A549 (cell line): ENCODE measurements at regions not wholly inside any gene's neighbourhood (a gene's known extent, or its start where the extent isn't known, plus 50 kb on each side); places are given as distances from the start of the nearest gene placed in this dataset.
A peak's percentile ranks its signal among the peaks of the same experiment; 100 is the strongest.

Experiments used
- ATAC-seq, 2 experiments: fragments of 200-7000 bp in 1 of 2; fragments of >200 bp in 1 of 2; cut with Nextera tagmentation in 1 of 2; cut with Tn5 transposase in 1 of 2; 3 replicates each; pipeline versions ENCODE4 v1.8.0 to v1.9.1; 2018 to 2020; ENCODE audit warnings: mild to moderate bottlenecking in 1 of 2, moderate library complexity in 1 of 2
- CTCF ChIA-PET: fragments of 300-600 bp; sonication (Branson Sonifier 250); formaldehyde crosslinking; extraction: SDS; loops from one replicate; lab custom pipeline; 2021; ENCODE audit warnings: antibody characterized with exemption, inconsistent platforms; lab: Yijun Ruan, JAX
- POLR2A ChIA-PET: fragments of 350-600 bp; formaldehyde crosslinking; extraction: SDS; loops from one replicate; lab custom pipeline; 2021; ENCODE audit warnings: antibody characterized with exemption, inconsistent platforms; lab: Yijun Ruan, JAX
- DNase-seq, 2 experiments: peaks; one replicate each; pipeline versions ENCODE4 v3.0.0 to v3.0.0-alpha.2; 2011 to 2016; ENCODE audit warnings: low read depth in 1 of 2, low spot score in 1 of 2
- FAIRE-seq: peaks from 2 replicates; lab custom pipeline; 2011; peaks lifted over from hg19 to GRCh38; lab: Jason Lieb, UNC
- H3K27ac ChIP-seq, 2 experiments: fragments of >200 bp; sonication (Bioruptor Twin); formaldehyde crosslinking; 3 replicates each; pipeline ENCODE4 v1.5.1; 2016 to 2017
- H3K4me1 ChIP-seq: fragments of >200 bp; sonication (Bioruptor Twin); formaldehyde crosslinking; 3 replicates; pipeline ENCODE4 v1.6.1; 2016
- H3K4me2 ChIP-seq: fragments of >200 bp; sonication (Bioruptor Twin); formaldehyde crosslinking; 3 replicates; pipeline ENCODE4 v1.6.1; 2016
- H3K4me3 ChIP-seq: fragments of >200 bp; sonication (Bioruptor Twin); formaldehyde crosslinking; 3 replicates; pipeline ENCODE4 v1.5.1; 2016
- H3K9me3 ChIP-seq: fragments of >200 bp; sonication (Bioruptor Twin); formaldehyde crosslinking; 3 replicates; pipeline ENCODE4 v1.6.1; 2016
- CBX8 ChIP-seq: fragments of 200-600 bp; sonication (generic); IDR thresholded peaks from 2 replicates; pipeline ENCODE4 v1.6.1; 2016
- CHD2 ChIP-seq: fragments of 150-350 bp; IDR thresholded peaks from 2 replicates; pipeline ENCODE4 v1.6.1; 2014; ENCODE audit warnings: low read length; ENCODE audit not compliant: partially characterized antibody
- EP300 ChIP-seq, 2 experiments: fragments of >200 bp; sonication (Bioruptor Twin); formaldehyde crosslinking; IDR thresholded peaks; 2 replicates in 1 of 2; 3 replicates in 1 of 2; pipeline ENCODE4 v1.6.1; 2016 to 2017
- ESRRA ChIP-seq: fragments of 150-350 bp; IDR thresholded peaks from 2 replicates; pipeline ENCODE4 v1.6.1; 2014; ENCODE audit warnings: mild to moderate bottlenecking, low read length, borderline replicate concordance
- FOSL2 ChIP-seq, 2 experiments: fragments of 450-650 bp in 1 of 2; fragments of >200 bp in 1 of 2; sonication (Bioruptor Twin) in 1 of 2; formaldehyde crosslinking; IDR thresholded peaks; 2 replicates each; pipeline versions ENCODE4 v1.5.0 to v1.6.1; 2016 to 2020; ENCODE audit warnings: mild to moderate bottlenecking in 1 of 2, moderate library complexity in 1 of 2
- FOXS1 ChIP-seq: fragments of 250-450 bp; sonication (Bioruptor Pico); IDR thresholded peaks from 2 replicates; pipeline ENCODE4 v1.5.0; 2020; ENCODE audit warnings: mild to moderate bottlenecking, moderate library complexity
- GATA3 ChIP-seq: IDR thresholded peaks from 2 replicates; pipeline ENCODE4 v1.6.1; 2012; ENCODE audit warnings: borderline replicate concordance
- HEYL ChIP-seq: fragments of 250-450 bp; sonication (Bioruptor Pico); IDR thresholded peaks from 2 replicates; pipeline ENCODE4 v1.8.0; 2021; ENCODE audit warnings: mild to moderate bottlenecking, moderate library complexity
- HOXA7 ChIP-seq: fragments of 250-450 bp; sonication (Bioruptor Pico); IDR thresholded peaks from 2 replicates; pipeline ENCODE4 v1.5.0; 2020; ENCODE audit warnings: mild to moderate bottlenecking, moderate library complexity
- JUN ChIP-seq, 2 experiments: fragments of >200 bp; sonication (Bioruptor Twin); formaldehyde crosslinking; IDR thresholded peaks; 2 replicates in 1 of 2; 3 replicates in 1 of 2; pipeline ENCODE4 v1.6.1; 2016 to 2017
- JUNB ChIP-seq: fragments of >200 bp; sonication (Bioruptor Twin); formaldehyde crosslinking; IDR thresholded peaks from 2 replicates; pipeline ENCODE4 v1.6.1; 2016
- MAZ ChIP-seq: fragments of 150-350 bp; IDR thresholded peaks from 2 replicates; pipeline ENCODE4 v1.6.1; 2014; ENCODE audit warnings: antibody characterized with exemption, low read depth, low read length, borderline replicate concordance
- MYC ChIP-seq: IDR thresholded peaks from 2 replicates; pipeline ENCODE4 v1.6.1; 2012; ENCODE audit warnings: mild to moderate bottlenecking, inconsistent platforms, low read length, improper control_type of control experiment, borderline replicate concordance
- NFE2L2 ChIP-seq: fragments of 150-350 bp; conservative IDR thresholded peaks from 2 replicates; pipeline ENCODE4 v1.6.1; 2014; ENCODE audit warnings: low read length
- NR3C1 ChIP-seq: fragments of >200 bp; sonication (Bioruptor Twin); formaldehyde crosslinking; IDR thresholded peaks from 3 replicates; pipeline ENCODE4 v1.6.1; 2017
- PHF8 ChIP-seq: fragments of 200-600 bp; sonication (generic); IDR thresholded peaks from 2 replicates; pipeline ENCODE4 v1.6.1; 2016; ENCODE audit warnings: low read depth, mild to moderate bottlenecking, antibody characterized with exemption, moderate library complexity, borderline replicate concordance
- POLR2A ChIP-seq: IDR thresholded peaks from 2 replicates; pipeline ENCODE4 v1.6.1; 2012; ENCODE audit warnings: mild to moderate bottlenecking, low read length
- RARB ChIP-seq: fragments of 250-450 bp; sonication (Bioruptor Pico); IDR thresholded peaks from 2 replicates; pipeline ENCODE4 v1.8.0; 2021; ENCODE audit warnings: mild to moderate bottlenecking, moderate library complexity
- RCOR1 ChIP-seq: fragments of 150-350 bp; IDR thresholded peaks from 2 replicates; pipeline ENCODE4 v1.6.1; 2014; ENCODE audit warnings: antibody characterized with exemption, low read length, low read depth
- SREBF2 ChIP-seq: fragments of 450-650 bp; IDR thresholded peaks from 2 replicates; pipeline ENCODE4 v1.6.1; 2014; ENCODE audit warnings: mild to moderate bottlenecking, moderate library complexity
- TFCP2L1 ChIP-seq: fragments of 250-450 bp; sonication (Bioruptor Pico); IDR thresholded peaks from 2 replicates; pipeline ENCODE4 v1.5.0; 2021; ENCODE audit warnings: mild to moderate bottlenecking
- TP53 ChIP-seq: fragments of 250-450 bp; sonication (Bioruptor Pico); IDR thresholded peaks from 2 replicates; pipeline ENCODE4 v1.5.0; 2021; ENCODE audit warnings: mild to moderate bottlenecking, moderate library complexity
- WGBS: methylation state at CpG from one replicate; pipeline ENCODE4 v1.1.6; 2017; ENCODE audit errors: missing lambda C conversion rate; 5-methylcytosine and 5-hydroxymethylcytosine counted together
- TF ChIP-seq, protein P1 (sequence below): fragments of 250-450 bp; sonication (Bioruptor Pico); IDR thresholded peaks from 2 replicates; pipeline ENCODE4 v1.5.0; 2020; ENCODE audit warnings: low read depth, mild to moderate bottlenecking, moderate library complexity
- TF ChIP-seq, protein P2 (sequence below): fragments of >200 bp; sonication (Bioruptor Twin); formaldehyde crosslinking; IDR thresholded peaks from 3 replicates; pipeline ENCODE4 v1.6.1; 2016
- TF ChIP-seq, protein P3 (sequence below): IDR thresholded peaks from 2 replicates; pipeline ENCODE4 v1.6.1; 2012; ENCODE audit warnings: low read depth, borderline replicate concordance

DNA sequence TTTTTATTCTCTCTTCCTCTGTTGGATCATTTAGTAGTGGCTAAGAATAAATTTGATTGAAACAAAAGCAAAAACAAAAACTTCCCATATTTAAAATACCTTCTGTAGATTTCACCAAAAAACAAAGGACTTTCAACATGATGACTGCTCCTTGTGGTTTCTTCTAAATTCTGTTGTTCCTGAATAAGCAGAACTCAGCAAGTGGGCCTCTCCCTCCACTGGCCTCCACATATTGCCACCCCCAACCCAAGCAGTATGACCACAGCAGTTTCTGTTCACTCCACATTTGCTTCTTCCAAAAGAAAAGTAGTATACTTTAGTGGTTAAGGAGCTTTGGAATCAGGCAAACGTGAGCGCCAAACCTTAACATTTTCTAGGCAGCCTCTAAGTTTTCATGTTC, 114.7 kb downstream of the COX18 start:
- no peaks in the 10 kb centered on the region for H3K9me3 ChIP-seq
- H3K4me1 ChIP-seq, result peaks cover 14% of the 10 kb centered on the region; the same call in 1 of the 3 replicates
- WGBS, result 75% methylated on average over 2 of the region's 2 CpGs
- ATAC-seq (no peak), FAIRE-seq (no peak), DNase-seq (no peak)
- H3K4me2 ChIP-seq, result no peak overlapping the region
- CTCF ChIA-PET, result no interaction called here
- POLR2A ChIA-PET, result no interaction called here
- H3K27ac ChIP-seq, result no peak overlapping the region
- no peak overlapping the region for H3K4me3 ChIP-seq
- TF ChIP-seq CHD2 (no peak), SREBF2 (no peak), POLR2A (no peak), FOXS1 (no peak), RCOR1 (no peak)
- TF ChIP-seq, protein P1, sequence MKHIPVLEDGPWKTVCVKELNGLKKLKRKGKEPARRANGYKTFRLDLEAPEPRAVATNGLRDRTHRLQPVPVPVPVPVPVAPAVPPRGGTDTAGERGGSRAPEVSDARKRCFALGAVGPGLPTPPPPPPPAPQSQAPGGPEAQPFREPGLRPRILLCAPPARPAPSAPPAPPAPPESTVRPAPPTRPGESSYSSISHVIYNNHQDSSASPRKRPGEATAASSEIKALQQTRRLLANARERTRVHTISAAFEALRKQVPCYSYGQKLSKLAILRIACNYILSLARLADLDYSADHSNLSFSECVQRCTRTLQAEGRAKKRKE (CRISPR knock-in tag), result no peak

DNA sequence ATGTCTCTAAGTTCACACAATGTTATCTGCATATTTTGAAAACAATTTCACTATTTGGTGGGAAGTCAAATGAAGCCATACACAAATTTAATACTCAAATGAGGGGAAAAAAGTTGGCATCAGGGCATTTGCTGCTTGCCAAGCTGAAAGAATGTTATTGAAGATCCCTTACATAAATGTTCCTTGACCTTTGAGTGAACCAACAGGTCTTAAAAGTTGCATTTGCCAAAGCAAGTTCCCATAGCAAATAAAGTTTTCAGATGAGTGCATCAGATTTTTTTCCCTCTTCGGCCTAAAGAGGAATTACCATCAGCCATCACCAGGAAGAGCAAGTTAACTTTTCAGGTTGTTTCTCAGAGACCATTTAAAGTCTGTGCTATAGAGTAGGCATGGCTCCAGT, 115.9 kb downstream of the COX18 start:
- Histone ChIP-seq H3K4me1 (peaks cover 14% of the 10 kb centered on the region; the same call in 1 of the 3 replicates), H3K4me2 (no peak overlapping the region), H3K27ac (no peak overlapping the region), H3K9me3 (no peaks in the 10 kb centered on the region), H3K4me3 (no peak overlapping the region)
- ChIA-PET POLR2A (no interaction called here), CTCF (no interaction called here)
- ATAC-seq (no peak), FAIRE-seq (no peak), DNase-seq (no peak)
- 57% methylated on average over 1 of the region's 1 CpG for WGBS
- TF ChIP-seq MYC (no peak), RARB (CRISPR knock-in tag) (no peak), JUN (IDR thresholded peaks at IDR 0.05) (no peak), RCOR1 (no peak)

DNA sequence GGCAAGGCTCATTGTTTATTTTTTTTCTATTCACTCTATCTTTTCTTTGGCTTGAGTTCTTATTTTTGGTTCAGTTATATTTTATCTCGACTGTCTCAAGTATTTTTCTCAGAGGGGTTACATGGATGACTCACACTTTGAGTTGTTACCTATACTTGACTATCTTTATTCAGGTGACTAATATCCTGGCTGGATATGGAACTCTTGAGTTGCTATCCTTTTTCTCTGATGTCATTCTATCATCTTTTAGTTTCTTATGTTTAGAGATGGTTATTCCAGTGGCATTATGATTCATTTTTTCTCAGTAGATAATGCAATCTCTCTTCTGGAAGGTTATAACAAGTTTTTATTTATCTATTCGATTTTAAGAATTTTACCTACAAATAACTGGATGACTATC, 117.9 kb downstream of the COX18 start:
- no peak overlapping the region for H3K27ac ChIP-seq
- peaks cover 14% of the 10 kb centered on the region; the same call in 1 of the 3 replicates for H3K4me1 ChIP-seq
- TF ChIP-seq CBX8 (no peak), EP300 (IDR thresholded peaks at IDR 0.05) (no peak), JUNB (peak; percentile 64), NR3C1 (no peak), PHF8 (no peak), GATA3 (no peak), FOXS1 (no peak), FOSL2 (IDR thresholded peaks at IDR 0.05) (peak; percentile 54; the same call in 1 of the 2 replicates), FOSL2 (CRISPR knock-in tag; IDR thresholded peaks at IDR 0.05) (peak; percentile 70), TP53 (CRISPR knock-in tag) (no peak), CHD2 (no peak)
- TF ChIP-seq, protein P2, sequence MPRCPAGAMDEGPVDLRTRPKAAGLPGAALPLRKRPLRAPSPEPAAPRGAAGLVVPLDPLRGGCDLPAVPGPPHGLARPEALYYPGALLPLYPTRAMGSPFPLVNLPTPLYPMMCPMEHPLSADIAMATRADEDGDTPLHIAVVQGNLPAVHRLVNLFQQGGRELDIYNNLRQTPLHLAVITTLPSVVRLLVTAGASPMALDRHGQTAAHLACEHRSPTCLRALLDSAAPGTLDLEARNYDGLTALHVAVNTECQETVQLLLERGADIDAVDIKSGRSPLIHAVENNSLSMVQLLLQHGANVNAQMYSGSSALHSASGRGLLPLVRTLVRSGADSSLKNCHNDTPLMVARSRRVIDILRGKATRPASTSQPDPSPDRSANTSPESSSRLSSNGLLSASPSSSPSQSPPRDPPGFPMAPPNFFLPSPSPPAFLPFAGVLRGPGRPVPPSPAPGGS, result no peak
- TF ChIP-seq, protein P3, sequence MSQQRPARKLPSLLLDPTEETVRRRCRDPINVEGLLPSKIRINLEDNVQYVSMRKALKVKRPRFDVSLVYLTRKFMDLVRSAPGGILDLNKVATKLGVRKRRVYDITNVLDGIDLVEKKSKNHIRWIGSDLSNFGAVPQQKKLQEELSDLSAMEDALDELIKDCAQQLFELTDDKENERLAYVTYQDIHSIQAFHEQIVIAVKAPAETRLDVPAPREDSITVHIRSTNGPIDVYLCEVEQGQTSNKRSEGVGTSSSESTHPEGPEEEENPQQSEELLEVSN, result no peak
- TF ChIP-seq, all 56 proteins: peak for 2
- POLR2A ChIA-PET, result no interaction called here
- CTCF ChIA-PET, result no interaction called here
- WGBS, result 2% methylated on average over 2 of the region's 2 CpGs
- Histone ChIP-seq H3K4me3 (no peak overlapping the region), H3K9me3 (no peaks in the 10 kb centered on the region), H3K4me2 (peak overlapping the region; percentile 32; the same call in 2 of the 3 replicates)
- ATAC-seq (peak; percentile 67 to 70; a peak in 4 of 6 replicates), DNase-seq (peak in 1 of 2 experiments; percentile 24), FAIRE-seq (no peak)

DNA sequence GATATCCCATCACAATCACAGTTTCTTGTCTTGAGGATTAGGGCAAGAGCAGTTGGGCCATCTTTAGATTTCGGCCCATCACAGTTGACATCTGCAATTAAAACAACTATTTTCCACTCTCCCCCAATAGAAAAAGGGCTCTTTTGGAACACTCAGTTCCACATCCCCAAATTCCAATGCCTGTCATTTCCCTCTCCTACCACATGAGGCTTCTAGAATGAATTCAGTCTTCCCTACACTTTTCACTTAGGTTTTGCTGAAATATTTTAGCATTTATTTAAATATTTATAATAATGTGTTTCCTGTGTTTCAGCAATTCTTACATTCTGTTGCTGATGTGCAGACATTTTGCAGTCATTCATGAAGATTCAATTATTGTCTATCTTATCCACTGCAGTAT, 118.4 kb downstream of the COX18 start:
- peaks cover 14% of the 10 kb centered on the region; the same call in 1 of the 3 replicates for H3K4me1 ChIP-seq
- TF ChIP-seq ESRRA, result no peak
- no peak for TF ChIP-seq NFE2L2
- TF ChIP-seq TFCP2L1 (CRISPR knock-in tag), result no peak
- no peak for TF ChIP-seq CHD2
- TF ChIP-seq MYC, result no peak
- TF ChIP-seq HOXA7 (CRISPR knock-in tag), result no peak
- no peak for TF ChIP-seq MAZ
- no peak for TF ChIP-seq HEYL (CRISPR knock-in tag)
- TF ChIP-seq, all 56 proteins: peak for 0
- DNase-seq (no peak), FAIRE-seq (no peak), ATAC-seq (peak; percentile 30 to 38; a peak in 1 of 6 replicates)
- WGBS, result 64% methylated on average over 1 of the region's 1 CpG
- H3K4me3 ChIP-seq, result no peak overlapping the region
- H3K4me2 ChIP-seq, result 0 out of 3 replicates have a peak overlapping the region, but pooled peaks have one; percentile 21
- POLR2A ChIA-PET, result no interaction called here
- H3K9me3 ChIP-seq, result no peaks in the 10 kb centered on the region
- no peak overlapping the region for H3K27ac ChIP-seq
- CTCF ChIA-PET, result interaction anchor here (0.7 kb wide), 1 partner anchor 19 kb away, joined by 3 read pairs; no protein-coding TSS in a partner anchor
